Endothelial cell of umbilical vein (primary cell): ENCODE measurements at regions not wholly inside any gene's neighbourhood (a gene's known extent, or its start where the extent isn't known, plus 50 kb on each side); places are given as distances from the start of the nearest gene placed in this dataset.

Experiments
- BruUV-seq: library from RNA; stranded (reverse); fragments of 400-500 nt; replicated peaks from 2 replicates; lab custom pipeline; 2021; lab: Mats Ljungman, UMichigan
- CTCF ChIA-PET: fragments of 300-600, 350-600 bp; sonication (Branson Sonifier 250); formaldehyde crosslinking; loops from one replicate; lab custom pipeline; 2021; ENCODE audit warnings: antibody characterized with exemption, inconsistent platforms; lab: Charles Lee
- POLR2A ChIA-PET: fragments of 300-600, 350-600 bp; sonication (Branson Sonifier 250); formaldehyde crosslinking; loops from one replicate; lab custom pipeline; 2021; ENCODE audit warnings: antibody characterized with exemption, inconsistent platforms; lab: Charles Lee
- DNase-seq: peaks from one replicate; pipeline ENCODE4 v3.0.0-alpha.2; 2011; ENCODE audit warnings: low read depth, low spot score
- FAIRE-seq: peaks from 2 replicates; lab custom pipeline; 2011; peaks lifted over from hg19 to GRCh38; lab: Jason Lieb, UNC
- H2AFZ ChIP-seq: 2 replicates; pipeline ENCODE4 v1.6.0; 2012; ENCODE audit warnings: low read depth, low read length, control low read depth, inconsistent platforms
- H3K27ac ChIP-seq: 2 replicates; pipeline ENCODE4 v1.5.1; 2011; ENCODE audit warnings: low read depth, mild to moderate bottlenecking, control low read depth, low read length, moderate library complexity; ENCODE audit not compliant: insufficient read depth
- H3K27me3 ChIP-seq, 2 experiments: 2 replicates each; pipeline versions ENCODE4 v1.6.0 to v1.6.1; 2011; ENCODE audit warnings: low read length in 2 of 2, mixed read lengths in 1 of 2; ENCODE audit not compliant: control insufficient read depth in 2 of 2, insufficient read depth in 2 of 2
- H3K36me3 ChIP-seq, 2 experiments: 2 replicates in 1 of 2; 3 replicates in 1 of 2; pipeline ENCODE4 v1.5.1; 2011; ENCODE audit warnings: low read length in 2 of 2, mild to moderate bottlenecking in 1 of 2, moderate library complexity in 1 of 2; ENCODE audit not compliant: control insufficient read depth in 2 of 2, insufficient read depth in 2 of 2; ENCODE audit errors: extremely low read depth in 1 of 2
- H3K4me1 ChIP-seq: 3 replicates; pipeline ENCODE4 v1.5.1; 2011; ENCODE audit warnings: mild to moderate bottlenecking, low read length; ENCODE audit not compliant: control insufficient read depth, insufficient read depth; ENCODE audit errors: extremely low read depth
- H3K4me2 ChIP-seq: 2 replicates; pipeline ENCODE4 v1.6.1; 2011; ENCODE audit warnings: low read length, control low read depth, mixed read lengths; ENCODE audit not compliant: insufficient read depth
- H3K4me3 ChIP-seq, 3 experiments: fragments of 200-600 bp in 1 of 3; sonication (generic), shearing (Covaris generic) in 1 of 3; replicated peaks in 1 of 3; 2 replicates each; pipeline ENCODE4 v1.5.1; 2011 to 2016; ENCODE audit warnings: control low read depth in 3 of 3, low read length in 3 of 3, mild to moderate bottlenecking in 2 of 3, inconsistent platforms in 1 of 3, low read depth in 1 of 3, moderate library complexity in 1 of 3; ENCODE audit not compliant: insufficient read depth in 1 of 3
- H3K79me2 ChIP-seq: 2 replicates; pipeline ENCODE4 v1.6.0; 2012; ENCODE audit warnings: low read length, inconsistent platforms; ENCODE audit not compliant: control insufficient read depth, insufficient read depth
- H3K9ac ChIP-seq: replicated peaks from 2 replicates; pipeline ENCODE3; 2011; ENCODE audit warnings: low read length, control low read depth; ENCODE audit not compliant: insufficient read depth; ENCODE audit errors: extremely low read depth
- H3K9me1 ChIP-seq: replicated peaks from 3 replicates; pipeline ENCODE4 v1.6.0; 2011; ENCODE audit warnings: mild to moderate bottlenecking, low read length; ENCODE audit not compliant: control insufficient read depth, insufficient read depth; ENCODE audit errors: extremely low read depth
- H3K9me3 ChIP-seq: replicated peaks from 2 replicates; pipeline ENCODE4 v1.5.1; 2012; ENCODE audit warnings: low read length, inconsistent platforms; ENCODE audit not compliant: control insufficient read depth, insufficient read depth
- H4K20me1 ChIP-seq: replicated peaks from 2 replicates; pipeline ENCODE3; 2011; ENCODE audit warnings: mild to moderate bottlenecking, low read length; ENCODE audit not compliant: control insufficient read depth, insufficient read depth; ENCODE audit errors: extremely low read depth
- EZH2 ChIP-seq: IDR thresholded peaks from 2 replicates; pipeline ENCODE4 v1.6.1; 2012; ENCODE audit warnings: borderline replicate concordance, low read depth, mild to moderate bottlenecking, moderate library complexity, low read length, inconsistent platforms; ENCODE audit not compliant: severe bottlenecking
- MYC ChIP-seq: IDR thresholded peaks from one replicate; pipeline ENCODE4 v1.6.1; 2011; ENCODE audit warnings: mild to moderate bottlenecking, low read depth, low read length
- dilution Hi-C: fragments of 300-500 bp; cut with MboI; formaldehyde crosslinking; loops from one replicate; pipeline ENCODE4 v1.15.0; 2019; ENCODE audit warnings: low sequenced_read_pairs; ENCODE audit not compliant: extremely low pct_ligation_motif_present
- intact Hi-C: fragments of 100-400 bp; cut with micrococcal nuclease; formaldehyde crosslinking; loops from one replicate; pipeline ENCODE4 v1.10.0; 2022
- TF ChIP-seq, protein P1 (sequence below), 2 donors: IDR thresholded peaks; 1 replicate in 1 of 2; 2 replicates in 1 of 2; pipeline ENCODE4 v1.5.1; 2011; ENCODE audit warnings: low read length in 2 of 2, mild to moderate bottlenecking in 2 of 2, moderate library complexity in 2 of 2, control low read depth in 1 of 2, inconsistent platforms in 1 of 2, low read depth in 1 of 2; ENCODE audit not compliant: insufficient read depth in 1 of 2; ENCODE audit errors: extremely low read depth in 1 of 2
- TF ChIP-seq, protein P2 (sequence below): IDR thresholded peaks from 2 replicates; pipeline ENCODE4 v1.6.1; 2011; ENCODE audit not compliant: insufficient read depth, insufficient read length

- Histone ChIP-seq H3K4me3 (no peak overlapping the region), H3K36me3 (no peaks in the 10 kb centered on the region), H3K9me3 (no peaks in the 10 kb centered on the region), H4K20me1 (no peaks in the 10 kb centered on the region), H3K4me2 (no peak overlapping the region), H3K9me1 (no peaks in the 10 kb centered on the region), H2AFZ (no peak overlapping the region), H3K9ac (no peak overlapping the region), H3K4me1 (no peaks in the 10 kb centered on the region), H3K27me3 (no peaks in the 10 kb centered on the region), H3K27ac (no peak overlapping the region), H3K79me2 (no peaks in the 10 kb centered on the region)
- POLR2A ChIA-PET: no interaction called here
- TF ChIP-seq MYC: no peak
- no peak for TF ChIP-seq EZH2
- dilution Hi-C loops: no loop called here
- DNase-seq (no peak), FAIRE-seq (no peak)
- intact Hi-C loops: loop anchor here (1.0 kb wide), 1 partner anchor 73 kb away; no protein-coding TSS in a partner anchor
- no TSS peak for BruUV-seq
- CTCF ChIA-PET: interaction anchor here (1.3 to 1.4 kb wide), 2 partner anchors 15 to 1972 kb away, joined by 3 to 4 read pairs; no protein-coding TSS in a partner anchor
Measured at GRCh38 chr10:84613336-84614021, 285.1 kb downstream of the CCSER2 start.

DNA sequence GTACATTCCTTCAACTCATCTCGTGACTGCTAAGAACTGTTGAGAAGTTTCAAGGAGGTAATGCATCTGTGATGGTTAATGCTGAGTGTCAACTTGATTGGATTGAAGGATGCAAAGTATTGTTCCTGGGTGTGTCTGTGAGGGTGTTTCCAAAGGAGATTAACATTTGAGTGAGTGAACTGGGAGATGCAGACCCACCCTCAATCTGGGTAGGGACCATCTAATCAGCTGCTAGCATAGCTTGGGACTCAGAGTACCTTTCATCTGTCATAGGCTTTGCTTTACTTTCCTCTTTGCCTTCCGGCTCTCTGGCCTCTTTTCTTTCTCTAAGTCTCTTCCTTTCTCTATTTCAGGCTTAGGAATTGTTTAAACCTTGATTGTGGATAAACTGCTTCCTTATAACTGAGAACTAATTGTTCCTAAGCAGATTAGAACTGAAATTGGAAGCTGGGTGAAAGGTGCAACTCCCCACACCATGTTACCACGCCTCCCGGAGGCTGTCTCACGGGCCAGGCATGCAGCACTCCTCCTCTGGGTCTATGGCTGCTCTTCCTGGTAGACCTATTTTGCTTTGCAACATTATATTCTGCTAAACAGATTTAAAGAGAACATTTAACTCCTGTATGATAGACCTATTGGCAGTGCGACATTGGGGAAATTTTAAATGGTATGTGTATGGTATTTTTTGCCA, 298.2 kb downstream of the CCSER2 start:
- TF ChIP-seq, protein P1, sequence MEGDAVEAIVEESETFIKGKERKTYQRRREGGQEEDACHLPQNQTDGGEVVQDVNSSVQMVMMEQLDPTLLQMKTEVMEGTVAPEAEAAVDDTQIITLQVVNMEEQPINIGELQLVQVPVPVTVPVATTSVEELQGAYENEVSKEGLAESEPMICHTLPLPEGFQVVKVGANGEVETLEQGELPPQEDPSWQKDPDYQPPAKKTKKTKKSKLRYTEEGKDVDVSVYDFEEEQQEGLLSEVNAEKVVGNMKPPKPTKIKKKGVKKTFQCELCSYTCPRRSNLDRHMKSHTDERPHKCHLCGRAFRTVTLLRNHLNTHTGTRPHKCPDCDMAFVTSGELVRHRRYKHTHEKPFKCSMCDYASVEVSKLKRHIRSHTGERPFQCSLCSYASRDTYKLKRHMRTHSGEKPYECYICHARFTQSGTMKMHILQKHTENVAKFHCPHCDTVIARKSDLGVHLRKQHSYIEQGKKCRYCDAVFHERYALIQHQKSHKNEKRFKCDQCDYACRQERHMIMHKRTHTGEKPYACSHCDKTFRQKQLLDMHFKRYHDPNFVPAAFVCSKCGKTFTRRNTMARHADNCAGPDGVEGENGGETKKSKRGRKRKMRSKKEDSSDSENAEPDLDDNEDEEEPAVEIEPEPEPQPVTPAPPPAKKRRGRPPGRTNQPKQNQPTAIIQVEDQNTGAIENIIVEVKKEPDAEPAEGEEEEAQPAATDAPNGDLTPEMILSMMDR (IDR thresholded peaks at IDR 0.05; ENCODE audit: extremely low read depth in 1 of 2, insufficient read depth in 1 of 2, low read depth in 1 of 2, low read length in 2 of 2): no peak
- TF ChIP-seq, protein P2, sequence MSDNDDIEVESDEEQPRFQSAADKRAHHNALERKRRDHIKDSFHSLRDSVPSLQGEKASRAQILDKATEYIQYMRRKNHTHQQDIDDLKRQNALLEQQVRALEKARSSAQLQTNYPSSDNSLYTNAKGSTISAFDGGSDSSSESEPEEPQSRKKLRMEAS: no peak
- ChIA-PET CTCF (no interaction called here), POLR2A (no interaction called here)
- dilution Hi-C loops (no loop called here), intact Hi-C loops (no loop called here)
- no peaks in the 10 kb centered on the region for H3K36me3 ChIP-seq
- no peak overlapping the region for H3K27ac ChIP-seq
- no peaks in the 10 kb centered on the region for H3K79me2 ChIP-seq
- H3K4me1 ChIP-seq: no peaks in the 10 kb centered on the region
- no peak for DNase-seq
- BruUV-seq: no TSS peak
- no peaks in the 10 kb centered on the region for H3K9me3 ChIP-seq
- no peak overlapping the region for H2AFZ ChIP-seq
- H4K20me1 ChIP-seq: no peaks in the 10 kb centered on the region
- no peaks in the 10 kb centered on the region for H3K27me3 ChIP-seq
- H3K4me3 ChIP-seq: no peak overlapping the region
- H3K9ac ChIP-seq: no peak overlapping the region
- H3K4me2 ChIP-seq: no peak overlapping the region
- no peak for FAIRE-seq
- H3K9me1 ChIP-seq: no peaks in the 10 kb centered on the region
